HG02588 (cell line): ENCODE measurements at regions not wholly inside any gene's neighbourhood (a gene's known extent, or its start where the extent isn't known, plus 50 kb on each side); places are given as distances from the start of the nearest gene placed in this dataset.
"Not testable (repeated sequence)": the region's sequence is repeated elsewhere in the genome, so short reads cannot be mapped to it uniquely, and the experiment has no call there.

Experiments used
- ATAC-seq: cut with Tn5 transposase; IDR thresholded peaks from one replicate; pipeline ENCODE4 v1.9.1; 2021; ENCODE audit warnings: mild to moderate bottlenecking, moderate library complexity; ENCODE audit not compliant: unreplicated experiment

DNA sequence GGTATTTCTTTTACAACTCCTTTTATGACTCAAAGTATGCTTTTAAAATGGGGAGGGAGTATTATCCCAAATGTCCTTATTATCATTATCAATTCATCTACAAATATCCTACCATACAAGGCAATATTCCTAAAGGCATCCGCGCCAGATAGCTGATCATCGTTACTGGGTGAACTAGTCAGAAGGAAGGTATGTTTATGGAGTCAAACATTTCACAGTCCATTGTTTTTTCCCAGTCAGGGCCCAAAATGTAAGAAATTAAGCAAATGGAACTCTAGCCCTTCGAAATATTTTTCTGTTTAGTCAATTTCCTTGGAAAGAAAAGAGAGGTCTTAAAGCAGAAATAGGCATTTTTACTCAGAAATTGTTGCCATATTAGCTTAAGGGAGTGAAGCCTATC, 188.5 kb upstream of the CCNG1 start:
- no peak for ATAC-seq

DNA sequence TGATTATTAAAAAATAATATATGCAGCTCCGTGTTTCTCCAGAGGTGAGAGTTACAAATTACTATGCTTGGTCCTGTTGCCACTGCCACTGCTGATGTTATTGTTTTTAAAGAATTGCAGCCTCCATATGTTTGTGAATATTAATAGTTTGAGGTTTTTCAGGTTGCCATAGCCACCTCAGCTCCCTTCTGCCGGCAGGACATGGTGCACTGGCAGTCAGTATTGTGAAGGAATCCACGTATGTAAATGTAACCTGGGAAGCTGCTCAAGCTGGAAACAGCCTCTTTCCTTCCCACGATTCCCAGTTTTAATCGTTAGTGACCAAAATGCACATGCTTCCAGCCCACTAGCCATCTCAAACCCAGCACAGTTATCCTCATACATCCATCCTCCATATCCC, 184.4 kb upstream of the CCNG1 start:
- ATAC-seq, result no peak

DNA sequence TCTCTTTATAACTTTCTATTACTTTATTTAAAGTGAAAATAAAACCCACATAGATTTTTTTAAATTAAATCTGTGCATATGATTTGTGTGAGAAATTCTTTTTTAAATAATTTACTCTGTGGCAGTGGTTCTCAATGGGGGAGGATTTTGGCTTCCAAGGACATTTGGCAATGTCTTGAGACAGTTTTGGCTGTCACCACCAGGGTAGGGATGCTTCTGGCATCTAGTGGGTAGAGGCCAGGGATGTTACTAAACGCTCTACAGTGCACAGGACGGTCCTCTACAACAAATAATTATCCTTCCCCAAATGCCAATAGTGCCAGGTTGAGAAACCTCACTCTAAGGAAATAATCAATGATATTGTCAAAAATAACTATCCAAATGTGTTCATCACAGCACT, 177.9 kb upstream of the CCNG1 start:
- ATAC-seq, result no peak

DNA sequence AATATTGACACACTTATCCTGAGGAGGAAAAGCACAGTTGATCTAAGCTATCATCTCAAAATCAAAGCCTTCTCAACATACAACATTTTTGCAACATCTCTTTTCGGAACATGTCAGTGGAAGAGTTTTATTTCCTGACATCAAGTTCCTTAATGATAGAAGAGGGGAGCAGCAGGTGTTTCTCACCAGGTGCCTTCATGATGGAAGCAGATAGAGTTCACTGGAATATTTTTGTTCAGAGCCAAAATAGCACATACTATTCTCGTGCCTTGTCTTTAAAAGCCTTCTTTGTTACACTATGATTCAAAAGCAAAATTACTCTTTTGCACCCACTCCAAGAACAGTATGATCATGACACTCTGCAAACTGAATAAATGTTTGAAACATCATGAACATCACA, 176.9 kb upstream of the CCNG1 start:
- ATAC-seq, result no peak

DNA sequence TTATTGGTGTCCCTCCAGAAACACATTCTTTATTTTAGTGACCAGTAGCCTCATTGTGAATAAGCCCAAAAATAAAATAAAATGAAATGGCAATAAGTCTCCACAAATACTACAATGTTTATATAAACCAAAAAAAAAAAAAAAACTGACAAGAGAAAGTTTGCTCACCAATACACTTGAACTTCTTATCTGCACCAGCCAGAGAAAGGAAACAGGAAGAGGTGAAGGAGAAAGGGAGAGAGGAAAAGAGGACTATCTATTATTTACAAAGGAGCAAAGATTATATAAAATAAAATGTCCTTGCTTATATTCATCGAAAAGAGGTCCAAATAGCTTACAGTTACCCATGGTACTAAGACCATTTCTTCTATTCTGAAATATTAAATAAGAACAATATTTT, 176.4 kb upstream of the CCNG1 start:
- ATAC-seq, result no peak

DNA sequence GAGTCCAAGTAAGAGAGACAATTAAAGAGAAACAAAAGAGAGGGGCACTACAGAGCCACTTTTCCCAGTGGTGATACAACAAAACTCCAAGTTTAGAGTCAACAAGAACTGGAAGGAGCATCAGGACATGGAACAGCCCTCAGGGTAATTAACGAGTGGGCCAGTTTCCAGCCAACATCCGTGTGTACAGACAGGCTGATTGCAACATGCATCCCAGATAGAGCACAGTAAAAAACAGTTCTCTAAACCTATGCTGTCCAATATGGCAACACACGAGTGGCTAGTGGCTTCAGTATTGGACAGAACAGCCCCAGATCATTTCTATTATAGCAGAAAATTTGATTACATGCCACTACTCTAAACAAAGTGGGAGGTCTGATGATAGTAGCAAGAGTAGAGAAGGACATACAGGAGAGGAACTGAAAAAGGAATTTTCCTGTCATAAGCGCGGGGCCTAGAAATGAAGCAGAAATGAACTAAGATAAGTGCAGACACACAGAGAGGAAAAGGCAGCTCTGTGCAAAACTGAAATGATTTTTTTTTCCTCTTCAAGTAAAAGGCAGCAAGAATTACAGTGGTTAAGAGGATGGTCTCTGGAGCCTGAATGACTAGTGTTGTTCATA, 175.6 kb upstream of the CCNG1 start:
- ATAC-seq, result no peak

DNA sequence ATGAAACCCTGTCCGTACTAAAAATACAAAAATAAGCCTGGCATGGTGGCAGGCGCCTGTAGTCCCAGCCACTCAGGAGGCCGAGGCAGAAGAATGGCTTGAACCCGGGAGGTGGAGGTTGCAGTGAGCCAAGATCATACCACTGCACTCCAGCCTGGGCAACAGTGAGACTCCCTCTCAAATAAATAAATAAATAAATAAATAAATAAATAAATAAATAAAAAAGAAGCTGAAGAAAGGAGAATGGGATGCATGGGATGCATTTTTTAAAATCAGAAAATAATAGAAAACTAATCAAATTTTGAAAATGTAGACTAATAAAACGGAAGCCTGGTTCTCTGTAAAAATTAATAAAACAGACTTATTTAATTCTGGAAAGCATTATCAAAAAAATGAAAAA, 171.1 kb upstream of the CCNG1 start:
- ATAC-seq, result not testable (repeated sequence)

DNA sequence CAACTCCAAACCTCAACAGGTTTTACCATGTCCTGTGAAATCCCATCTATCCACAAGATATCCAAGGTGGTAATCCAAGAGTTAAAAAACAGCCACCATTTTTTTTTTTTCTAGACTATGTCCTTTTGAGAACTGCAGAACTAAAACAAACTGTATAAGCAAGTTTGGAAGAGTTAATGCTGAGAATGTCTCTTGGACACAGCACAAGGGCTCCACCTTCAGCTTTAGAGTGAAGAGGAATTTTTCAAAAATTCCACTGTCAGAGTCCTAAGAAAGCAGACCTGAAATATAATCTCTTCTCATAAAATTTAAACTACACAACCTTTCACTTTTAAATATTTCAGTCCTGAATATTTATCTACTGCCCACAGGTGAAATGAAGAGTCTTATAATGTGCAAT, 167.8 kb upstream of the CCNG1 start:
- no peak for ATAC-seq

DNA sequence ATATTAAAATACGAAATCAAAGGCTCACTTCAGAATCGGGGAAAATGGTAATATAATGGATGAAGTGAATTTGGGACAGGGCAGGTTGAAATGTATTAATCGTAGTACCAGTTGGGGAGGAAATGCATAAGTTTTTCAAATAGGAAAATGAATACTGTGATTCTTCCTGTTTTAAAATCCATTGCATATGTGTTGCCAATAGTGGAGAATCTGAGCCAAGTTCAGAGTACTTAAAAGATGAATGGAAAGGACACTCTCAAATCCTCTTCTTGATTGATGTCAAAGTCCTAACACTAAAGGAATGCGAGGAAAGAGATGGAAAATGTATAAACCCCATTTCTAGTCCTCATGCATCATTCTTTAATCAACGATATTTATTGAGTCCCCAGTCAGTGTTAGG, 160.9 kb upstream of the CCNG1 start:
- ATAC-seq, result no peak

GRCh38 chr5:163280897-163281296, 156.5 kb upstream of the CCNG1 start:
- not testable (repeated sequence) for ATAC-seq

- ATAC-seq, result no peak
These were observed 155.9 kb upstream of the CCNG1 start for GRCh38 chr5:163281512-163281911.

- no peak for ATAC-seq
These were observed 143.6 kb upstream of the CCNG1 start for GRCh38 chr5:163293836-163294235.

DNA sequence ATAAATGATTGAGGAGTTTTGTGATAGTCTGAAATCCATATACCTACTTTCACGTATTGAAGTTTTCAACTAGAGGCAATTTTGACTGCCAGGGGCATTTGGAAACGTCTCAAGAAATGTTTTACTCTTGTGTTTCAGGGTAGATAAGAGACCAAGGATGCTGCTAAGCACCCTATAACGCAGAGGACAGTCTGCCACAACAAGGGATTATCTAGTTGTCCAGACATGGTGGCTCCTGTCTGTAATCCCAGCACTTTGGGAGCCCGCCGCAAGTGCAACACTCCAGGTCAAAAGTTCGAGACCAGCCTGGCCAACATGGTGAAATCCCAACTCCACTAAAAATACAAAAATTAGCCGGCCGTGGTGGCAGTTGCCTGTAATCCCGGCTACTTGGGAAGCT, 133.7 kb upstream of the CCNG1 start:
- no peak for ATAC-seq

DNA sequence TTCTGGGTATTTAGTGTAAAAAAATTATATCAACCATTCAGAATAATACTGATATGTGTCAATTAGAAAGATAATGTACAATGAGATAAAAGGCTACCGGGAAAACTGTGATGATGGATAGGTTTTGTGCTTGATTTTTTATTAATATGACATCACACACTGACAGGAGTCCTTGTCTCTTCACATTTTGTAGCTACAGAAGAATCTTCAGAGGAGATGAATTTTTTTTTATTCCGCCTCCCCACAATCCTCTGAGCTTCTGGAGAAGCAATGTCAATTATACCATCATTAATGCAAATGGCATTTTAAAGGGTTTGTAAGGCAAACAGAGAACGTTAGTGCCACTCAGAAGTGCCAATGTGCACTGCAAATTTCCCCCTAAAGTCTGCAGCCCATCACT, 131.7 kb upstream of the CCNG1 start:
- no peak for ATAC-seq

DNA sequence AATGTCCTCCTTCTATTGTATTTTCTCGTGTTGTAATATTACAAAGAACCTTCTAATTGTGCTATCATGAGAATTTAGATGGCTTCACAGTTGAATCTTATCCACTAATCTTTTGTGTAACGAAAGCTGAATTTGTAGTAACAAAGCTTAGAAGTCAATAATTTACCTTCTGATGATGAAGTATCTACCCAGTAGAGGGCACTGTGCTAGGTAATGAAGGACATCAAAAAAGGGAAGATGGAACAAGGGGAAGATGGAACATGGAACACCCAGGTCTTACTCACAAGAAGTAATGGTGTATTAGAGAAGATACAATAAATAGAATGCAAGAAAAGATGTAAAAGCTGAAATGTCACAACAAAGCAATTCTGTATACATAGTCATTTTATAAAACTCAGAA, 131.0 kb upstream of the CCNG1 start:
- ATAC-seq, result no peak

GRCh38 chr5:163309914-163310313, 127.5 kb upstream of the CCNG1 start:
- no peak for ATAC-seq

GRCh38 chr5:163310997-163311396, 126.4 kb upstream of the CCNG1 start:
- ATAC-seq, result no peak

DNA sequence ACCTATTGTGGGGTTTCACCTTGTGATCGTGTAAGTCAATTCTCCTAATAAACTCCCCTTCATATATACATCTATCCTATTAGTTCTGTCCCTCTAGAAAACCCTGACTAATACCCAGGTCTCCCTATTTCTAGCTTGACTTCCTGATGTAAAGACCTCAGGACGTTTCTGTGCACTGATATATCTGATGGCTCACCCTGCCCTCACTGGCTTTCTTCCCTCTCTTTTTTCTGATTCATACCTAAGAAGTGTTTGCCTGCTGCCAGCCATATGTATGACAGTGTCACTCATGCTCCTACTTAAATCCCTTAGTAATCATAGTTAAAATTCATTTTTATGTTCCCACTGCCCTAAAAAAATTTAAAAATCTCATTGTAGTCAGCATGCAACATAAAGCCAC, 124.8 kb upstream of the CCNG1 start:
- no peak for ATAC-seq

DNA sequence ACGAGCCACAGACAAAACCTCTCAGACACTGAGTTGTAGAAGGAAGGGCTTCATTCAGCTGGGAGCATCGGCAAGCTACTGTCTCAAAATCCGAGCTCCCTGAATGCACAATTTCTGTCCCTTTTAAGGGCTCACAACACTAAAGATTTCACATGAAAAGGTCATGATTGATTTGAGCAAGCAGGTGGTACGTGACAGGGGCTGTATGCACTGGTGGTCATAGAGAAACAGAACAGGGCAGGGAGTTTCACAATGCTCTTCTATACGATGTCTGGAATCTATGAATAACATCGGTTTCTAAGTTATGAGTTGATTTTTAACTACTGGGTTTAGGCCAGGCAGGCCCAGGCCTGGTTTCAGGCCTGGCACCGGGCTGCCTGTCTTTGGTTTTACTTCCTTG, 124.3 kb upstream of the CCNG1 start:
- not testable (repeated sequence) for ATAC-seq

GRCh38 chr5:163316374-163316773, 121.0 kb upstream of the CCNG1 start:
- ATAC-seq, result not testable (repeated sequence)

DNA sequence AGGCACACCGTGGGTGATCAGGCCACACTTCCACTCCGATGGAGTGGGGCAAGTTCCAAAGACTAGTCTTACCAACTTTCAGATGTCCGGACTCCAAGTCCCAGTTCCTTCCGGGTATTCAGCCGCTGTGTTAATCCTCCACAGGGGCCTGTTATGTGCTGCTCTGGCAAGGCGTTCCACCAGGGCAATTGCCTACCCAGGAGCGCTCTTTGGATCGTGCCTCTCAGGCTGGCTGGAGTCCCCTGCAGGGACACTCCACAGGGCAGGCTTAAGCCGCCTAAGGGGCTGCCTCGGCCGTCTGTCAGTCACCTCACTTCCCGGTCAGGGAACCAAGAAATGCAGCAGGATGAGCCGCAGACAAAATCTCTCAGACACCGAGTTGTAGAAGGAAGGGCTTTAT, 118.7 kb upstream of the CCNG1 start:
- ATAC-seq, result no peak

DNA sequence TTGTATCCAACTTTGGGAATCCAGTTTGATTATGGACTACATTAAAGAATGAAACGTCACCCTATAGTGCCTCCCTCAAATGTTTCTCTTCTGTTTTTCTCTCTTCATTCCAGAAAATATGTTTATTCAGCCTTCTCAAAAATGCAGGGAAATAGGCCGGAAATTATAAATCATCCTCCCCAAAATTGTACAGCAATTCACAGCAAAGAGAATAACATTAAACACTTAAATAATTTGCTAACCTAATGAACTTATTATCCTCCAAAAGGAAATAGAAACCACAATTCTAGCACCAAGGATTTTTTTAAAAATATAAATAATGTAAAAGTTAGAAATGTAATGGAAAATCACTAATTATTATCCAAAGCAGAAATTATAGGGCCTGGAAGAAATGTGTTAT, 115.9 kb upstream of the CCNG1 start:
- ATAC-seq, result no peak
